ENCODE measurements at regions not wholly inside any gene's neighbourhood (a gene's known extent, or its start where the extent isn't known, plus 50 kb on each side); places are given as distances from the start of the nearest gene placed in this dataset.

GRCh38 chr20:22346716-22347115 lies 237.7 kb downstream of the FOXA2 start:
- no peak overlapping the region for H3K4me3 ChIP-seq (ENCODE audit: low read depth, low read length)
- TF ChIP-seq CTCF (IDR thresholded peaks at IDR 0.05; ENCODE audit: insufficient read depth, low read length) = no peak
- no peak for DNase-seq (ENCODE audit: low read depth)

- H3K4me3 ChIP-seq (ENCODE audit: low read depth, low read length) = no peak overlapping the region
- TF ChIP-seq CTCF (IDR thresholded peaks at IDR 0.05; ENCODE audit: insufficient read depth, low read length) = no peak
- DNase-seq (ENCODE audit: low read depth) = no peak
These were observed 240.8 kb downstream of the FOXA2 start for GRCh38 chr20:22343612-22344011.

GRCh38 chr20:22342410-22342809 lies 242.0 kb downstream of the FOXA2 start:
- no peak for DNase-seq (ENCODE audit: low read depth)
- no peak overlapping the region for H3K4me3 ChIP-seq (ENCODE audit: low read depth, low read length)
- TF ChIP-seq CTCF (IDR thresholded peaks at IDR 0.05; ENCODE audit: insufficient read depth, low read length) = no peak

- no peak for DNase-seq (ENCODE audit: low read depth)
- H3K4me3 ChIP-seq (ENCODE audit: low read depth, low read length) = no peak overlapping the region
- no peak for TF ChIP-seq CTCF (IDR thresholded peaks at IDR 0.05; ENCODE audit: insufficient read depth, low read length)
These were observed 242.9 kb downstream of the FOXA2 start for GRCh38 chr20:22341508-22341907.

DNA sequence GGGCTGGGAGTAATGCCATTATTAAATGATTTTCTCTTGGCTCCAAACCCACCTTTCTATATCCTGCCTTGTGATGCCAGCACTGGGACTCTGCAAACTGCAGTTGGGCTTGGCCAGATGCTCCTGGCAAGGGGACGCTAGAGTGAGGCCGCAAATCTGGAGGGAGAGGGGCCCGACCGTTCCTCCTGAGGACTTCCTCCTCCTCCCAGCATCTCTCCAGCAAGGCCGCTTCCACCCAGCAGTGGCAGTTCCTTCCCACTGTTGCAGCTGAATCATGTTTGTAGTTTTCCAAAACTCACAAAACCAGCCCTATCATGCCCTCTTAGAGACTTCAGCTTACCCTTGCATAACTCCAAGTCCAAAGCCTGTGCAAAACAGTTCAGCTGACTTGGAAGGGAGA lies 244.4 kb downstream of the FOXA2 start:
- no peak for TF ChIP-seq CTCF (IDR thresholded peaks at IDR 0.05; ENCODE audit: insufficient read depth, low read length)
- DNase-seq (ENCODE audit: low read depth) = peak; percentile 20
- H3K4me3 ChIP-seq (ENCODE audit: low read depth, low read length) = no peak overlapping the region

GRCh38 chr20:22339091-22339881 lies 245.1 kb downstream of the FOXA2 start:
- peak overlapping the region; percentile 11 for H3K4me3 ChIP-seq (ENCODE audit: low read depth, low read length)
- TF ChIP-seq CTCF (IDR thresholded peaks at IDR 0.05; ENCODE audit: insufficient read depth, low read length) = peak; percentile 72
- DNase-seq (ENCODE audit: low read depth) = peak; percentile 88

All from fibroblast of the aortic adventitia (primary cell).